Activated T-helper 1 cell treated with anti-CD3 and anti-CD28 coated beads, Interleukin-12 subunit alpha, Interleukin-12 subunit beta, Interleukin-2, Interleukin-4 antibody, amounts not matched to agents 30 ng/mL and 10 ng/mL and 1 ng/mL, durations not matched to agents 14 hours and 24 hours and 36 hours (primary cell): ENCODE measurements at regions not wholly inside any gene's neighbourhood (a gene's known extent, or its start where the extent isn't known, plus 50 kb on each side); places are given as distances from the start of the nearest gene placed in this dataset.

Experiments used
- DNase-seq: peaks from one replicate; pipeline ENCODE4 v3.0.0; 2021; ENCODE audit warnings: low spot score
- H3K27ac Mint-ChIP-seq: one replicate; pipeline ENCODE4 v1.8.0; 2021; ENCODE audit warnings: mild to moderate bottlenecking, mixed read lengths
- H3K27me3 Mint-ChIP-seq: one replicate; pipeline ENCODE4 v1.8.0; 2022; ENCODE audit warnings: mild to moderate bottlenecking, moderate library complexity, mixed read lengths; ENCODE audit not compliant: insufficient read depth
- H3K36me3 Mint-ChIP-seq: one replicate; pipeline ENCODE4 v1.8.0; 2021; ENCODE audit warnings: low read depth, mixed read lengths
- H3K4me1 Mint-ChIP-seq: one replicate; pipeline ENCODE4 v1.8.0; 2021; ENCODE audit warnings: low read depth, mixed read lengths
- H3K4me3 Mint-ChIP-seq: one replicate; pipeline ENCODE4 v1.8.0; 2021; ENCODE audit warnings: mild to moderate bottlenecking, moderate library complexity, mixed read lengths
- H3K9me3 Mint-ChIP-seq: one replicate; pipeline ENCODE4 v1.8.0; 2021; ENCODE audit warnings: mixed read lengths
- intact Hi-C: fragments of 100-400 bp; cut with micrococcal nuclease; formaldehyde crosslinking; loops from one replicate; pipeline ENCODE4 v1.15.1; 2024

DNA sequence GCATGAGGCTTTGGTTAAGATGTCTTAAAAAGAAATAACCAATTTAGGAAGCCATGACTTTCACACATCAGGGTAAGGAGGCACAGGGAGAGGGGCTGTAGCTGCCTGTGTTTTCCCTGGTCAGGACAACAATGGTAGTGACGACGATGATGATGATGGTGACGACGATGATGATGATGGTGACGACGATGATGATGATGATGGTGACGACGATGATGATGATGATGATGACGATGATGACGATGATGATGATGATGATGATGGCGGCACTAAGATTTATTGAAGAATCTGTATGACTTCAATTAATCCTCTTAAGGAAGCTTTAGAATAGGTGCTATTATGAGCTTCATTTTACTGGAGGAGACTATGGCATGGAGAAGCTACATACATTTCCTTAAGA lies 284.1 kb upstream of the TNRC6C start:
- Mint-ChIP-seq H3K9me3 (peaks cover 5% of the 10 kb centered on the region), H3K4me3 (no peak overlapping the region), H3K27ac (no peak overlapping the region), H3K27me3 (no peaks in the 10 kb centered on the region), H3K36me3 (peaks cover 40% of the 10 kb centered on the region), H3K4me1 (peaks cover 5% of the 10 kb centered on the region)
- DNase-seq = no peak
- intact Hi-C loops = no loop called here

DNA sequence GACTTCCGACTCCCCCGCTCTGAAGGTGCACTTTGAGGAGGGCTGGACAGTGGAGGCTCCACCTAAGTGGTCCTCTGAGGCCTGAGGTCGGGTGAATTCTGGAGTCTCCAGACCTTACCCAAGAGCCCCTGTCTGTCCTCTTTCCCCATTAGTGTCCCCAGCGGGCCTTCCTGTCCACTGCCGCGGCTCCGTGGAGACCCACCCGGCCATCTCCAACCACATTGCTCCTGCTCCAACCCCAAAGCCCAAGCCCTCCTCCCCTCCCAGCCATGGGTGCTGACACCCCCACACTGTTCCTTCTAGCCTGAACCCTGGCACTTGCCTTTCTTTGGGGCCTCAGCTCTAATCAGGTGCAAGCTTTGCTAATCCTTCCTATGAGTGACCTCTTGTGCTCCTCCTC lies 283.1 kb upstream of the TNRC6C start:
- H3K9me3 Mint-ChIP-seq = no peaks in the 10 kb centered on the region
- H3K36me3 Mint-ChIP-seq = peaks cover 37% of the 10 kb centered on the region
- intact Hi-C loops = no loop called here
- peaks cover 5% of the 10 kb centered on the region for H3K4me1 Mint-ChIP-seq
- H3K4me3 Mint-ChIP-seq = no peak overlapping the region
- DNase-seq = no peak
- H3K27me3 Mint-ChIP-seq = no peaks in the 10 kb centered on the region
- no peak overlapping the region for H3K27ac Mint-ChIP-seq

DNA sequence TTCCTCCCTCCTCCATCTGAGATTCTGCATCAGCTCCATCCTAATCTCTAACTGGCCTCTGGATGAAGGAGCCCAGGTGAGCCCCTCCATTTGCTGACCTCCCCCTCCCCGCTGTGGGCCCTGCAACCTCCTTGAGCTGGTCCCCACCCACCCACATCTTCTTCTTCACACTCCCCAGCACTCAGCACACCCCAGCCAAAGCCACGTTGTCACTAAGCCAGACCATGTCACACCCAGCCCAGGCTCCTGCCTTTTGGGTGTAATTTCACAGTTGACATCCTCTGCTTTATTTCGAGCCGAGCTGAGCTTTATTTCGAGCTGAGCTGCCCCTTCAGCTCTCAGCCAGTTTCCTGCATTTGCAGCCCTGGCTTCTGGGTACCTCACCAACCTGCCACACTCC lies 282.7 kb upstream of the TNRC6C start:
- Mint-ChIP-seq H3K27ac (no peak overlapping the region), H3K9me3 (no peaks in the 10 kb centered on the region), H3K4me1 (peaks cover 3% of the 10 kb centered on the region), H3K4me3 (no peak overlapping the region), H3K27me3 (no peaks in the 10 kb centered on the region), H3K36me3 (peaks cover 35% of the 10 kb centered on the region)
- DNase-seq = no peak
- intact Hi-C loops = no loop called here

DNA sequence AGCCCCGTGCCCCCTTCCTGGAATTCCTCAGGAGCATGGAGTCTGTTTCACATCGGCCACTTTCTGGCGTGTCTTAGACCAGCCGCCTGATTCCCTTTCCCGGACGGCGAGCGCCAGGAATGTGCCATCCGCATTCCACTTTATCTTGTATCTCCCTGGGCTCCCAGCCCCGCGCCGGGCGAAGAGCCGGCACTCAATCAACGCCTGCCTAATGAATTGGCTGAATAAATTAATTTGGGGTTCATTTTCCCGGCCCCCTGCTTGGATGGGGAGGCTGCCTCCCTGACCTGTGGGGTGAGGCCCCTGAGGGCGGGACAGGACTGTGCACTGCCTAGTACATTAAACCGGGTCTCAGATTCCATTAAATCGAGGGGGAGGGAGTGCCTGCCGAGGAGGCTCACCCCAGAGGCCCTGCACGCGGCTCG lies 282.3 kb upstream of the TNRC6C start:
- no peaks in the 10 kb centered on the region for H3K27me3 Mint-ChIP-seq
- peaks cover 32% of the 10 kb centered on the region for H3K36me3 Mint-ChIP-seq
- no peaks in the 10 kb centered on the region for H3K4me1 Mint-ChIP-seq
- no peak overlapping the region for H3K27ac Mint-ChIP-seq
- H3K9me3 Mint-ChIP-seq = no peaks in the 10 kb centered on the region
- H3K4me3 Mint-ChIP-seq = no peak overlapping the region
- intact Hi-C loops = no loop called here
- no peak for DNase-seq

DNA sequence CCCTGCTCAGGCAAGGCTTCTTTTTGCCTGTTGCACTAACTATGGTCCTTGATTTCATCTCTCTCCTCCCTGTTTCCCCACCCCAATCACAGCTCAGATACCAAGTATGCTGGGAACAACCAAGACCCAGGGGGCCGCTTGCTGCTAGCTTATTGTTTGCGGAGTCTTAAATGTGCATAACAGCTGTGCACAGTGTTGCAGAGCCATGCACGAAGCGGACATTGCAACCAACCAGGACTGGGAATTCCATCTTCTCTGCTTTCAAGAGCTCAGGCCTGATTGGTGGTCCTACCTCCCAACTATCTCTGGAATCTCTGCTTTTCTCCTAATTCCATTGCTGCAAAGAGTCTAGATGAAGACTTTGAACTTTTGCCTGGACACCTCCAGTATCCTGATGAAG lies 281.3 kb upstream of the TNRC6C start:
- H3K9me3 Mint-ChIP-seq = no peaks in the 10 kb centered on the region
- no peak overlapping the region for H3K27ac Mint-ChIP-seq
- intact Hi-C loops = no loop called here
- DNase-seq = no peak
- H3K27me3 Mint-ChIP-seq = no peaks in the 10 kb centered on the region
- no peaks in the 10 kb centered on the region for H3K4me1 Mint-ChIP-seq
- no peak overlapping the region for H3K4me3 Mint-ChIP-seq
- H3K36me3 Mint-ChIP-seq = peaks cover 26% of the 10 kb centered on the region

DNA sequence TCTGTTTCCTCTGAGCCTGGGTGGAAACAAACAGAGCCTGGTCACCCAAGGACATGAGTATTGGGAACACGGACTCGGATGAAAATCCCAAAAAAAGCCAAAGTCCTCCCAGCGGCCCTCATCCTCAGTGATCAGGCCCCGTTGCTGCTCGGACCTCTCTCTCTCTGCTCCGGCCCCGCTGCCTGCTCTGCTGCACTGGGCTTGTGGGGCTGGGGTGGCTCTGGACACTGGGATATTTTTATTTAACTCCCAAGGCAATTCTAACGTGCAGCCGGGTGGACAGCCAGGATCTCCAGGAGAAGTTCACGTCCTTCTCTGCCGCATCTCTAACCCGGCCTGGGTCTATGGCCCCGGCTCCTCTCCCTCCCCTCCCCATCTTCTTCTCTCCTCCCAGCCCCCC lies 280.9 kb upstream of the TNRC6C start:
- no peak for DNase-seq
- no peaks in the 10 kb centered on the region for H3K4me1 Mint-ChIP-seq
- H3K27ac Mint-ChIP-seq = no peak overlapping the region
- no peaks in the 10 kb centered on the region for H3K27me3 Mint-ChIP-seq
- H3K9me3 Mint-ChIP-seq = no peaks in the 10 kb centered on the region
- H3K36me3 Mint-ChIP-seq = peaks cover 24% of the 10 kb centered on the region
- no peak overlapping the region for H3K4me3 Mint-ChIP-seq
- intact Hi-C loops = no loop called here

DNA sequence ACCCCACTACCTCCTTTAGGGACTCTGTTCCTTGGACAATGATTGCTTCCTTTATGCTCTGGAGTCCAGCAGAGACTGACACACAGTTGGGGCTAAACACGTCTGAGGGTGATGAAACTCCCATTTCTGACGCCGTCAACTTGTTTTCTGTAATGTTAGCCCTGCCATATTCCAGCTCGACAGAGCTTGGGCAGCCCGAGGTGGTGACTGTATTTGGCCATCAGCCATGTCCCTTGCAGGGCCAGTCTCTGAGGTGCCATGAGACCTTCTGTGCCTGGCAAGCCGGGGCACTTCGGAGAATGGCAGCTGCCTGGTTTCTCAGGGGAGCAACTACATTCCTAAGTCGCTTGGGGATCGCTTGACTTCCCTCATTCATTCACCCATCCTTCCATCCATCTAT lies 278.9 kb upstream of the TNRC6C start:
- Mint-ChIP-seq H3K9me3 (no peaks in the 10 kb centered on the region), H3K27ac (no peak overlapping the region), H3K4me1 (no peaks in the 10 kb centered on the region), H3K4me3 (no peak overlapping the region), H3K36me3 (peaks cover 13% of the 10 kb centered on the region), H3K27me3 (no peaks in the 10 kb centered on the region)
- no peak for DNase-seq
- intact Hi-C loops = no loop called here

DNA sequence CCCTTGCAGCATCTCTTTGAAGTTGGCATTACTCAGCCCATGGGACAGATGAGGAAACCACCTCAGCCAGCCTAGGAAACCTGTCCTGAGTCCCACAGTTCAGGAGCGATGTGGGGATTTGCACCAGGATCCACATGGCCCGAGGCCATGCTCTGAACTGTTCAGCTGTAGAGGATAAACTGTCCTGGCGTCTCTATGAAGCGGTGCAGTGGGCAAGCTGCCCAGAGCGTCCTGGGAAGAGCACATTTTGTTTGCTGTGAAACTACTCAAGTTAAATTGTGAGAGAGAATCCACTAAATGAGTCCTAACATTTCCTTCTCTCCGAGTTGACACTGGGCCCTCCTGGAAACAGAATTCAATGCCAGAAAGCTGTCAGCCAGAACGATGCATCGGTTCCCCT lies 276.6 kb upstream of the TNRC6C start:
- H3K4me1 Mint-ChIP-seq = no peaks in the 10 kb centered on the region
- no peak overlapping the region for H3K4me3 Mint-ChIP-seq
- H3K36me3 Mint-ChIP-seq = peaks cover 13% of the 10 kb centered on the region
- intact Hi-C loops = no loop called here
- H3K27ac Mint-ChIP-seq = no peak overlapping the region
- no peaks in the 10 kb centered on the region for H3K9me3 Mint-ChIP-seq
- no peaks in the 10 kb centered on the region for H3K27me3 Mint-ChIP-seq
- no peak for DNase-seq

DNA sequence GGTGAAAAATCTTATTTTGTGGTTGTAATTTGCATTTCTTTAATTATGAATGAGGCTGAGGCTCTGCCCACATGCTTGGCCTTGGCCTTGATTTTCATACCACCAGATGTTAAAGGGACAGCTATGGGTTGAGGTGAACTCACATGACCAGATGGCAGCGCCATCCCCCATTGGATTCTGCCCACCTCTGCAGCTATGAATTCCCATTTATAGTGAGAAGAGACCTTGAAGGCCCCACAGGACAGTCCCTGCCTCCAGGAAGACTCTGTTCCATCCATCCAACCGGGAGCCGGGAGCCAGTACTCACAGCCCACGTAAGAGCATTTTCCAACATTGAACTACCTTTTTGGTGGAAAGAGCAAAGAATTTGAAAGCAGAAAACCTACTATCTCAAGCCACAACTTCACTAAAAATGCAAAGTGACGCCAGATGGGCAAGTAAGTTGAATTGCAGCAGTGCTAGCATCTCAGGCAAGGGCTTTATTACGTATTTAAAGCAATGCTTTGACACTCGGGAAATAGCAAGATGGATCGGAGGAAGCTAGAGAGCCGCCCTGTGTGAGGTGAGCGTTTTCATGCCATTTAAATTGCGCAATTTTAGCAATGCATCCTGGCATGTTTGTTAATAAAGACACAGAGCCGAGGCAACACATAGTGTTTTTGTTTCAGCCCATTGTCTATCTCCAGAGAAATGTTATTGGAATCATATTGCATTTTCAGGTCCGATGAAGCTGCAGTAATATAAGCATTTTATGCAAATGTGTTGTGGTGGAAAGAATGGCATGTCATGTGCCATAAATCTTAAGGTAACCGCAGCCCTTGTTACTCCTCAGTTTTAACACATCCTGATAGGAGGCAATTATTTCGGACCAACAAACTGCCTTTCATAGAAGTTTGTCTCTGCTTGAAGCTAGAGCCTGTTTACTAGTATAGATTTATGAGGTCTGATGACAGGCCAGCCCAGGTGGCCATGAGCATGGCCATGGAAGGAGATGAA lies 273.4 kb upstream of the TNRC6C start:
- no peaks in the 10 kb centered on the region for H3K9me3 Mint-ChIP-seq
- H3K36me3 Mint-ChIP-seq = no peaks in the 10 kb centered on the region
- no peak overlapping the region for H3K27ac Mint-ChIP-seq
- intact Hi-C loops = no loop called here
- H3K27me3 Mint-ChIP-seq = no peaks in the 10 kb centered on the region
- H3K4me1 Mint-ChIP-seq = peaks cover under 1% of the 10 kb centered on the region
- no peak for DNase-seq
- no peak overlapping the region for H3K4me3 Mint-ChIP-seq

DNA sequence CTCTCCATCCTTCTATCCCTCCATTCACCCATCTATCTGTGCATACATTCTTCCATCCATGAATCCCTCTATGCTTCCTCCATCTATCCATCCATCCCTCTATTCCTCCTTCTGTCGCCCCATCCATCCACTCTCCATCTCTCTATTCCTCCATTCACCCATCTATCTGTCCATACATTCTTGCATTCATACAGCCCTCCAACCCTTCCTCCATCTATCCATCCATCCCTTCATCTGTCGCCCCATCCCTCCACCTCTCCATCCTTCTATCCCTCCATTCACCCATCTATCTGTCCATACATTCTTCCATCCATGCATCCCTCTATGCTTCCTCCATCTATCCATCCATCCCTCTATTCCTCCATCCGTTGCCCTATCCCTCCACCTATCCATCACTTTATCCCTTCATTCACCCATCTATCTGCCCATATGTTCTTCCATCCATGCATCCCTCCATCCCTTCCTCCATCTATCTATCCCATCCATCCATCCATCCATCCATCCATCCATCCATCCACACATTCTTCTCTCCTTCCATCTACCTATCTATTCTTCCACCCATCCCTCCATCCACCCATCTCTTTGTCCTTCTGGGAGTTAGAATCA lies 272.5 kb upstream of the TNRC6C start:
- Mint-ChIP-seq H3K4me3 (no peak overlapping the region), H3K27me3 (no peaks in the 10 kb centered on the region), H3K9me3 (no peaks in the 10 kb centered on the region), H3K36me3 (no peaks in the 10 kb centered on the region), H3K4me1 (peaks cover 7% of the 10 kb centered on the region), H3K27ac (no peak overlapping the region)
- intact Hi-C loops = no loop called here
- DNase-seq = no peak

DNA sequence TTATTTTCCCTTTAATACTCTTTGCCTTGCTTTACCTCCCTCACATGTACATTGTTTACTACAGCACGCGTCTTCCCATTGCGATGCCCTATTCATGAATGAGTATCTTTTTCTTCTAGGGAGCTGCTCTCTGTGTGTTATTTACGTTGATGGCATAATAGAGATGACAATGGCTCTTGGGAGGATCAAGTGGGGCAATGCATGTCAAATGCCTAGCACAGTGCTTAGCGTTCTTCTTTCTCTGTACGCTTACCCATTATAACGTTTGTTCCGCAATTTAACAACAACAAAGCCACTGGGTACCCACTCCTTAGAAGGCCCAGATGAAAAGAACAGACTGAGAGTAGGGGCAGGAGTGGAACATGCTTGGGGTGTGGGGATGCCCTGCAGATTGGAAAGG lies 271.6 kb upstream of the TNRC6C start:
- no peak overlapping the region for H3K27ac Mint-ChIP-seq
- no peaks in the 10 kb centered on the region for H3K27me3 Mint-ChIP-seq
- H3K4me1 Mint-ChIP-seq = peaks cover 15% of the 10 kb centered on the region
- intact Hi-C loops = no loop called here
- no peaks in the 10 kb centered on the region for H3K9me3 Mint-ChIP-seq
- no peak for DNase-seq
- H3K4me3 Mint-ChIP-seq = no peak overlapping the region
- H3K36me3 Mint-ChIP-seq = no peaks in the 10 kb centered on the region

DNA sequence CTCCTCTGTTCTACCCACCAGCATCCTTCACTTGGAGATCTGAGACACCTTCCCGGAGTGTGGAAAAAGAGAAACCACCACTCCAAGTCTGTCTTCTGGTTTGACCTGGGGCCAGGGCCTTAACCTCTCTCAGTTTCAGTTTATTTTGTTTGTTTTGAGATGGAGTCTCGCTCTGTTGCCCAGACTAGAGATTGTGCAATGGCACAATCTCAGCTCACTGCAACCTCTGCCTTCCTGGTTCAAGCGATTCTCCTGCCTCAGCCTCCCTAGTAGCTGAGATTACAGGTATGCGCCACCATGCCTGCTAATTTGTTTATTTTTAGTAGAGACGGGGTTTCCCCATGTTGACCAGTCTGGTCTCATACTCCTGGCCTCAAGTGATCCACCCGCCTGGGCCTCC lies 271.1 kb upstream of the TNRC6C start:
- Mint-ChIP-seq H3K27me3 (no peaks in the 10 kb centered on the region), H3K36me3 (no peaks in the 10 kb centered on the region), H3K4me3 (no peak overlapping the region), H3K9me3 (no peaks in the 10 kb centered on the region), H3K4me1 (peaks cover 20% of the 10 kb centered on the region), H3K27ac (no peak overlapping the region)
- DNase-seq = no peak
- intact Hi-C loops = no loop called here

DNA sequence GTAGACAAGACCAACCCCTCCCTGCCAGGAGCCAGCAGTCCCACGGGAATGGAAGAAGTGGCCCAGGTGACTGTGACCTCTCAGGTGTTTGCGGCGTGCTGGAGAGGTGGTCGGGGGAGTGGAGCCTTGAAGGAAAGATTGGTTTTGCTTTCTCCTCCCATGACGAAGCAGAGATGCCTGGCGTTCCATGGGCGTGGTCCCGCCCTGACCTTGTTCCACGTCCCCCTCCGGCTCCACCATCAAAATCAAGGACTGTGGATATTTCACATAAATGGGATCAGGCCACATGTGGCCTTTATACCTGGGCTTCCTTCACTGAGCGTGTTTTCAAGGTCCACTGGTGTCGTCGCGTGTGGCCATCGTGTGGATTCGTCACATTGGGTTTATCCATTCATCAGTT lies 270.6 kb upstream of the TNRC6C start:
- no peaks in the 10 kb centered on the region for H3K9me3 Mint-ChIP-seq
- intact Hi-C loops = no loop called here
- no peak for DNase-seq
- no peak overlapping the region for H3K4me3 Mint-ChIP-seq
- H3K4me1 Mint-ChIP-seq = peaks cover 25% of the 10 kb centered on the region
- H3K27me3 Mint-ChIP-seq = no peaks in the 10 kb centered on the region
- H3K27ac Mint-ChIP-seq = no peak overlapping the region
- H3K36me3 Mint-ChIP-seq = no peaks in the 10 kb centered on the region
